Esophagus (tissue), 2 donors: ENCODE measurements at regions not wholly inside any gene's neighbourhood (a gene's known extent, or its start where the extent isn't known, plus 50 kb on each side); places are given as distances from the start of the nearest gene placed in this dataset.
A peak's percentile ranks its signal among the peaks of the same experiment; 100 is the strongest.

Experiments
- H3K27ac ChIP-seq, 2 donors: one replicate each; pipeline ENCODE4 v1.5.1; 2013; ENCODE audit warnings: low read depth in 2 of 2, mild to moderate bottlenecking in 2 of 2, inconsistent platforms in 1 of 2, low read length in 1 of 2, moderate library complexity in 1 of 2
- H3K27me3 ChIP-seq, 2 donors: one replicate each; pipeline ENCODE4 v1.6.1; 2013; ENCODE audit warnings: low read length in 2 of 2, control low read depth in 1 of 2, mild to moderate bottlenecking in 1 of 2; ENCODE audit not compliant: insufficient read depth in 2 of 2, control insufficient read depth in 1 of 2
- H3K36me3 ChIP-seq, 2 donors: one replicate each; pipeline ENCODE4 v1.6.1; 2013; ENCODE audit warnings: low read length in 1 of 2; ENCODE audit not compliant: control insufficient read depth in 2 of 2, insufficient read depth in 2 of 2
- H3K4me1 ChIP-seq, 2 donors: one replicate each; pipeline ENCODE4 v1.6.1; 2013; ENCODE audit warnings: low read length in 1 of 2; ENCODE audit not compliant: control insufficient read depth in 2 of 2, insufficient read depth in 2 of 2
- H3K4me3 ChIP-seq, 2 donors: one replicate each; pipeline ENCODE4 v1.5.1; 2013; ENCODE audit warnings: low read length in 2 of 2, mild to moderate bottlenecking in 2 of 2, low read depth in 1 of 2, moderate library complexity in 1 of 2
- H3K9me3 ChIP-seq, 2 donors: one replicate each; pipeline ENCODE4 v1.6.1; 2013; ENCODE audit warnings: mild to moderate bottlenecking in 2 of 2, low read depth in 1 of 2, low read length in 1 of 2, moderate library complexity in 1 of 2; ENCODE audit not compliant: control insufficient read depth in 2 of 2, insufficient read depth in 1 of 2
- WGBS, 2 donors: extraction: QIAGEN DNeasy Blood & Tissue Kit; methylation state at CpG; one replicate each; pipeline ENCODE4 v1.1.7; 2013; 5-methylcytosine and 5-hydroxymethylcytosine counted together
- donor health status: healthy with polysubstance abuse.
- donor health status: Bipolar disorder and iron deficiency.

- 16 to 25% methylated on average over 35 of the region's 35 CpGs for WGBS, 2 donors
Measured at GRCh38 chr4:152045807-152046571, 285.2 kb upstream of the GATB start.

GRCh38 chr4:152045449-152045806, 284.6 kb upstream of the GATB start:
- Histone ChIP-seq H3K27me3 (no peaks in the 10 kb centered on the region), H3K27ac (no peak overlapping the region), H3K4me1 (peaks cover 3 to 7% of the 10 kb centered on the region in 2 donors), H3K36me3 (no peaks in the 10 kb centered on the region), H3K4me3 (no peak overlapping the region), H3K9me3 (no peaks in the 10 kb centered on the region)
- 36 to 45% methylated on average over 10 of the region's 10 CpGs for WGBS, 2 donors

More at GRCh38 chr4:152045807-152046571, 285.2 kb upstream of the GATB start:
- Histone ChIP-seq H3K27ac (no peak overlapping the region), H3K27me3 (no peaks in the 10 kb centered on the region), H3K36me3 (no peaks in the 10 kb centered on the region), H3K4me3 (peak overlapping the region in 1 of 2 donors; percentile 20), H3K4me1 (peaks cover 3 to 7% of the 10 kb centered on the region in 2 donors), H3K9me3 (no peaks in the 10 kb centered on the region)

- Histone ChIP-seq H3K36me3 (no peaks in the 10 kb centered on the region), H3K4me3 (no peak overlapping the region), H3K27me3 (no peaks in the 10 kb centered on the region), H3K9me3 (no peaks in the 10 kb centered on the region), H3K4me1 (peaks cover 3 to 7% of the 10 kb centered on the region in 2 donors), H3K27ac (no peak overlapping the region)
- 74 to 82% methylated on average over 9 of the region's 9 CpGs for WGBS, 2 donors
Measured at GRCh38 chr4:152044331-152045036, 283.7 kb upstream of the GATB start.

GRCh38 chr4:152041295-152041694, 280.5 kb upstream of the GATB start:
- Histone ChIP-seq H3K27me3 (no peaks in the 10 kb centered on the region), H3K9me3 (no peaks in the 10 kb centered on the region), H3K36me3 (no peaks in the 10 kb centered on the region), H3K4me1 (peaks cover 3 to 7% of the 10 kb centered on the region in 2 donors), H3K27ac (no peak overlapping the region), H3K4me3 (no peak overlapping the region)
- WGBS, 2 donors = 84 to 91% methylated on average over 4 of the region's 4 CpGs

GRCh38 chr4:152039691-152040090, 278.9 kb upstream of the GATB start:
- Histone ChIP-seq H3K27ac (no peak overlapping the region), H3K27me3 (no peaks in the 10 kb centered on the region)

GRCh38 chr4:152039023-152039481, 278.2 kb upstream of the GATB start:
- no peak overlapping the region for H3K27ac ChIP-seq

More at GRCh38 chr4:152039691-152040090, 278.9 kb upstream of the GATB start:
- 72 to 88% methylated on average over 5 of the region's 5 CpGs for WGBS, 2 donors
- H3K4me3 ChIP-seq = no peak overlapping the region
- no peaks in the 10 kb centered on the region for H3K4me1 ChIP-seq
- H3K9me3 ChIP-seq = no peaks in the 10 kb centered on the region
- no peaks in the 10 kb centered on the region for H3K36me3 ChIP-seq

GRCh38 chr4:152038238-152038637, 277.4 kb upstream of the GATB start:
- Histone ChIP-seq H3K36me3 (no peaks in the 10 kb centered on the region), H3K27ac (no peak overlapping the region), H3K27me3 (no peaks in the 10 kb centered on the region), H3K9me3 (no peaks in the 10 kb centered on the region), H3K4me1 (no peaks in the 10 kb centered on the region), H3K4me3 (no peak overlapping the region)
- WGBS, 2 donors = 70 to 76% methylated on average over 3 of the region's 3 CpGs

More at GRCh38 chr4:152039023-152039481, 278.2 kb upstream of the GATB start:
- no peak overlapping the region for H3K4me3 ChIP-seq
- no peaks in the 10 kb centered on the region for H3K9me3 ChIP-seq
- H3K4me1 ChIP-seq = no peaks in the 10 kb centered on the region
- H3K36me3 ChIP-seq = no peaks in the 10 kb centered on the region
- H3K27me3 ChIP-seq = no peaks in the 10 kb centered on the region
- WGBS, 2 donors = 74 to 77% methylated on average over 11 of the region's 11 CpGs

GRCh38 chr4:152037435-152037834, 276.6 kb upstream of the GATB start:
- Histone ChIP-seq H3K4me3 (no peak overlapping the region), H3K27me3 (no peaks in the 10 kb centered on the region), H3K4me1 (no peaks in the 10 kb centered on the region), H3K36me3 (no peaks in the 10 kb centered on the region), H3K27ac (no peak overlapping the region), H3K9me3 (no peaks in the 10 kb centered on the region)
- WGBS, 2 donors = 94 to 97% methylated on average over 1 of the region's 1 CpG

GRCh38 chr4:152033621-152034020, 272.8 kb upstream of the GATB start:
- H3K4me3 ChIP-seq = no peak overlapping the region
- WGBS, 2 donors = 67 to 80% methylated on average over 6 of the region's 6 CpGs
- H3K4me1 ChIP-seq = no peaks in the 10 kb centered on the region
- H3K27me3 ChIP-seq = no peaks in the 10 kb centered on the region
- H3K36me3 ChIP-seq = no peaks in the 10 kb centered on the region
- no peak overlapping the region for H3K27ac ChIP-seq
- H3K9me3 ChIP-seq = no peaks in the 10 kb centered on the region
